ENCODE measurements at regions not wholly inside any gene's neighbourhood (a gene's known extent, or its start where the extent isn't known, plus 50 kb on each side); places are given as distances from the start of the nearest gene placed in this dataset.

- TF ChIP-seq CTCF (IDR thresholded peaks at IDR 0.05) (no peak), POLR2A (IDR thresholded peaks at IDR 0.05) (no peak), EP300 (IDR thresholded peaks at IDR 0.05) (no peak)
Observed at GRCh38 chr1:115452600-115453329, 114.7 kb upstream of the NGF start.
